ENCODE measurements at regions not wholly inside any gene's neighbourhood (a gene's known extent, or its start where the extent isn't known, plus 50 kb on each side); places are given as distances from the start of the nearest gene placed in this dataset.
"Not testable (repeated sequence)": the region's sequence is repeated elsewhere in the genome, so short reads cannot be mapped to it uniquely, and the experiment has no call there.

GRCh38 chr17:31604936-31605335 is 213.5 kb downstream of the RAB11FIP4 start:
- Histone ChIP-seq H3K4me1 (ENCODE audit: control insufficient read depth, insufficient read depth, low read length) (no peaks in the 10 kb centered on the region), H3K4me3 (ENCODE audit: low read length) (no peak overlapping the region), H3K9me3 (ENCODE audit: control insufficient read depth, low read depth, low read length) (no peaks in the 10 kb centered on the region), H3K27ac (ENCODE audit: low read length) (no peak overlapping the region), H3K36me3 (ENCODE audit: control insufficient read depth, insufficient read depth, low read length) (no peaks in the 10 kb centered on the region), H3K27me3 (ENCODE audit: control insufficient read depth, insufficient read depth, low read length) (no peaks in the 10 kb centered on the region)
- WGBS (ENCODE audit: insufficient coverage, low lambda C conversion rate), result 90% methylated on average over 3 of the region's 5 CpGs
- no peak for DNase-seq

DNA sequence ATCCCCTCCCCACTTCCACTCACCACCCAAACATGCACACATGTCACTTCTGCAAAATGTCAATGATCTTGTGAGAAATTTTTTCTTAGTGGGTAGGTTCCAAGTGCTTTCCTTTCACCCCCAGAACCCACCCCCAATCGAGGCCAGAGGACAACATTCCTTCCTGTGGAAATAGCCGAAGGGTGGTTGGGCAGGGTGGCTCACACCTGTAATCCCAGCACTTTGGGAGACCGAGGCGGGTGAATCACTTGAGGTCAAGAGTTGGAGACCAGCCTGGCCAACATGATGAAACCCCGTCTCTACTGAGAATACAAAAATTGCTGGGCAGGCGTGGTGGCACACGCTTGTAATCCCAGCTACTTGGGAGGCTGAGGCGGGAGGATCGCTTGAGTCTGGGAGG is 208.7 kb downstream of the RAB11FIP4 start:
- no CpG with 5 or more reads among the region's 9 CpGs for WGBS (ENCODE audit: insufficient coverage, low lambda C conversion rate)
- H3K27me3 ChIP-seq (ENCODE audit: control insufficient read depth, insufficient read depth, low read length); H3K9me3 ChIP-seq (ENCODE audit: control insufficient read depth, low read depth, low read length); H3K27ac ChIP-seq (ENCODE audit: low read length); DNase-seq; H3K36me3 ChIP-seq (ENCODE audit: control insufficient read depth, insufficient read depth, low read length); H3K4me1 ChIP-seq (ENCODE audit: control insufficient read depth, insufficient read depth, low read length); H3K4me3 ChIP-seq (ENCODE audit: low read length): not testable (repeated sequence)

DNA sequence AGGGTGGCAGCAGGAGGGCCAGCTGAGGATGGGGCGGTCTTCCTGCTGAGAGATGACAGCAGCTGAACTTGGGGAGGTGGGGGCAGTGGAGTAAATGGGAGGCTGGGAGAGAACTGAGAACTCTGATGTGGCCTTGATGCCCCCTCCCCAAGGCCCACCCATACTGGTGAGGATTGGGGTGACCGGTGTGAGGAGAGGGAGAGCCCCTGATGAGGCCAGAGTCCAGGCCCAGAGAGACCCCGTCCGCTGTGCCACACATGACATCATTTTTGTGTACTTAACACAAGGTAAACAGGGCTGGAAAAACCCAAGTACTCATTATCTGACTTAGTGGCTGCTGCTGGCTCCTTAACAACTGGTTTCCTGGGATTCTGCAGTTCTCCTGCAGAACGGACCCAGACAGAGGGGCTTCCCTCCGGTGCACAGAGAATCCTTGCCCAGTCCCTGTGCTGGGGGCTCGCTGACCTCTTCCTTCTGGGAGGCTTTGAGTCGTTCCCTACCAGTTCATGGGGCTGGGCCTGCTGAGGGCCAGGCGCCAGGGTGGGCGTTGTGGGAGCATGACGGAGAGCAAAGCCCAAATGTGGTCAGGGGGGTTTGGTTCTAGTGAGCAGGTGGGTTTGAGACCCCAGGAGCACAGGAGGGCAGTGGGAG is 207.6 kb downstream of the RAB11FIP4 start:
- WGBS (ENCODE audit: insufficient coverage, low lambda C conversion rate), result no CpG with 5 or more reads among the region's 11 CpGs
- no peak overlapping the region for H3K27ac ChIP-seq (ENCODE audit: low read length)
- no peaks in the 10 kb centered on the region for H3K4me1 ChIP-seq (ENCODE audit: control insufficient read depth, insufficient read depth, low read length)
- H3K4me3 ChIP-seq (ENCODE audit: low read length), result no peak overlapping the region
- peak in 1 of 2 donors; percentile 37 for DNase-seq
- no peaks in the 10 kb centered on the region for H3K9me3 ChIP-seq (ENCODE audit: control insufficient read depth, low read depth, low read length)
- H3K27me3 ChIP-seq (ENCODE audit: control insufficient read depth, insufficient read depth, low read length), result no peaks in the 10 kb centered on the region
- no peaks in the 10 kb centered on the region for H3K36me3 ChIP-seq (ENCODE audit: control insufficient read depth, insufficient read depth, low read length)

DNA sequence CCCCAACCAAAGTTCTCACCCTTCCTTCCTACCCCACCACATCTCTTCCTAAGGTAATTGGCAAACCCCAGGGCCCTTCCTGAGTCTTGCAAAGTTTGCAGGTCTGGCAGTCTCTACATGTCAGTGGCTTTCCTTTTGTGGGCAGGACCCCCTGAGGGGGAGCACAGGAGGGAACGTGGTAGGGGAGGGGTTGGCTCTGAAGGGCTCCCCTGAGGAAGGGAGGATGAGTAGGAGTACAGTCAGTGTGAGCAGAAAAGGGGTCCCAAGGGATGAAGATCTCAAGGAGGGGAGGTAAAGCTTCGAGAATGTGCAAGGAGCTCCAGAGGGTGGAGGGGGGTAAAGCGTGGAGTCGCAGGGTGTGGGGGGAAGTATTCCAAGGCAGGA is 206.9 kb downstream of the RAB11FIP4 start:
- Histone ChIP-seq H3K27me3 (ENCODE audit: control insufficient read depth, insufficient read depth, low read length) (no peaks in the 10 kb centered on the region), H3K4me1 (ENCODE audit: control insufficient read depth, insufficient read depth, low read length) (no peaks in the 10 kb centered on the region), H3K4me3 (ENCODE audit: low read length) (no peak overlapping the region), H3K27ac (ENCODE audit: low read length) (no peak overlapping the region), H3K9me3 (ENCODE audit: control insufficient read depth, low read depth, low read length) (no peaks in the 10 kb centered on the region), H3K36me3 (ENCODE audit: control insufficient read depth, insufficient read depth, low read length) (no peaks in the 10 kb centered on the region)
- DNase-seq, result no peak
- no CpG with 5 or more reads among the region's 4 CpGs for WGBS (ENCODE audit: insufficient coverage, low lambda C conversion rate)

DNA sequence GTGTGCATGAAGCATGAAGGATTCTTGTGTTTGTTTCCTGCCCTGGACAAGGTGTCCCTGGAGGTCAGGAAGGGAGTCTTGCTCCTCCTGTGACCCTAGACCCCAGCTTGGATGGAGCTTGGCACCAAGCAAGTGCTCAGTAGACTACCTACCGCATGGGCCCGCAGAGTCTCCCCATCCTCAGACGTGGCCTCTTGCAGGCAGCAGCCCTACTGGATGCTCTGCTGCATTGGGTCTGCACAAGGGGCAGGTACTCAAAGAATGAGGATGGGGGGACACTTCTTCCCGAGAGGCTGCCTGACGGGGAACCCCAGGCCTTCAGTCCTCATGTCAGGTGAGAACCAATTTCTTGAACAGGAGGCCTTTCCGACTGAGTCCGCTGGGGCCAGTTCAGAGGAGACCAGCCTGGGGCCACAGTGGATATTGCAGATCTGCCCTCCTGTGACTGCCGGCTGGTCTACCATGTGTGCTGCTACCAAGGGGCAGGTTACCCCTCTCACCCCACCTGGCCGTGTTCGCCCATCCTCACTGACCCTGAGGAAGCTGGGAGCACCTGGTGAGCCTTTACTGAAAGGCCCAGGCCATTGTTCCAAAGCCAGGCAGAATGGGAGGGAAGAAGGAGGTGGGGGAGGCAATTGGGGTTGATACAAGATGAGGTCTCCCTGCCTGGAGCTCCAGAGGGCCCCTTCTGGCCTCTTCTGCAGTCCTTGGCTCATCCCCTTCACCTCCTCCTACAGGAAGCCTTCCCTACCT is 206.3 kb downstream of the RAB11FIP4 start:
- H3K36me3 ChIP-seq (ENCODE audit: control insufficient read depth, insufficient read depth, low read length), result no peaks in the 10 kb centered on the region
- no peak overlapping the region for H3K4me3 ChIP-seq (ENCODE audit: low read length)
- H3K27me3 ChIP-seq (ENCODE audit: control insufficient read depth, insufficient read depth, low read length), result no peaks in the 10 kb centered on the region
- H3K27ac ChIP-seq (ENCODE audit: low read length), result no peak overlapping the region
- no peaks in the 10 kb centered on the region for H3K9me3 ChIP-seq (ENCODE audit: control insufficient read depth, low read depth, low read length)
- no peaks in the 10 kb centered on the region for H3K4me1 ChIP-seq (ENCODE audit: control insufficient read depth, insufficient read depth, low read length)
- no peak for DNase-seq
- no CpG with 5 or more reads among the region's 10 CpGs for WGBS (ENCODE audit: insufficient coverage, low lambda C conversion rate)

GRCh38 chr17:31596382-31597323 is 205.2 kb downstream of the RAB11FIP4 start:
- no peak overlapping the region for H3K27ac ChIP-seq (ENCODE audit: low read length)
- H3K4me1 ChIP-seq (ENCODE audit: control insufficient read depth, insufficient read depth, low read length), result no peaks in the 10 kb centered on the region
- DNase-seq, result no peak
- WGBS (ENCODE audit: insufficient coverage, low lambda C conversion rate), result no CpG with 5 or more reads among the region's 16 CpGs
- no peaks in the 10 kb centered on the region for H3K27me3 ChIP-seq (ENCODE audit: control insufficient read depth, insufficient read depth, low read length)
- no peaks in the 10 kb centered on the region for H3K9me3 ChIP-seq (ENCODE audit: control insufficient read depth, low read depth, low read length)
- no peaks in the 10 kb centered on the region for H3K36me3 ChIP-seq (ENCODE audit: control insufficient read depth, insufficient read depth, low read length)
- H3K4me3 ChIP-seq (ENCODE audit: low read length), result no peak overlapping the region

DNA sequence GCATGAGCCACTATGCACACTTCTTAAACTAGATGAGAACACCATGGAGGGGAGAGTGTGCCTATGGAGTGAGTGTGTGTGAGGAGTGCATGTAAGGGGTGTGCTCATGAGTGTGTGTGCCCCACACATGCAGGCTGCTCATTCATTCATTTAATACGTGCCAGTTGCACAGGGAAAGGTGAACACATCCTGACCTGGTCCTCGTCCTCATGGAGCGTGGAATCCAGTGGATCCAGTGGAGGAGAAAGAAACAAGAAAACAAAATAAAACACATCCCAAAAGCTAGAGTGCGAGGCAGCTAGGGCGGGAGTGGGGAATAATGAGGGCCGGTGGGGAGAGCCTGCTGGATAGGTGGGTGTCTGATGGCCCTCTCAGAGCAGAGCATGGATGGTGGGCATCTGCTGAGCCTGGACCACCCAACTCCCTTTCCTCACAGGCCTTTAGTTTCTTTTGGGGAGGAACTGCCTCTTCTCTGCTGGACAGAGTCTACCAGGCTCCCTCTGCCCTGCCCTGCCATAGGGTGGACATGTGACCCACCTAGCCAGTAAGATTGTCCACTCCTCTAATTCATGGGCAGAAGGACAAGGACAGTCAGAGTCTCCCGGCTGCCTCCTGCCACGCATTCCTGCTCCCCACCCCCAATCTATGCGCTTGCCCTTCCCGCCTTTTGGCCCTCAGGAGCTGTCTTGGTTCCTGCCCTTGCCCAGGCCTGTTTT is 204.3 kb downstream of the RAB11FIP4 start:
- 95% methylated on average over 4 of the region's 10 CpGs for WGBS (ENCODE audit: insufficient coverage, low lambda C conversion rate)
- H3K27me3 ChIP-seq (ENCODE audit: control insufficient read depth, insufficient read depth, low read length), result no peaks in the 10 kb centered on the region
- no peak overlapping the region for H3K4me3 ChIP-seq (ENCODE audit: low read length)
- H3K4me1 ChIP-seq (ENCODE audit: control insufficient read depth, insufficient read depth, low read length), result no peaks in the 10 kb centered on the region
- no peaks in the 10 kb centered on the region for H3K36me3 ChIP-seq (ENCODE audit: control insufficient read depth, insufficient read depth, low read length)
- DNase-seq, result no peak
- H3K9me3 ChIP-seq (ENCODE audit: control insufficient read depth, low read depth, low read length), result no peaks in the 10 kb centered on the region
- H3K27ac ChIP-seq (ENCODE audit: low read length), result no peak overlapping the region

DNA sequence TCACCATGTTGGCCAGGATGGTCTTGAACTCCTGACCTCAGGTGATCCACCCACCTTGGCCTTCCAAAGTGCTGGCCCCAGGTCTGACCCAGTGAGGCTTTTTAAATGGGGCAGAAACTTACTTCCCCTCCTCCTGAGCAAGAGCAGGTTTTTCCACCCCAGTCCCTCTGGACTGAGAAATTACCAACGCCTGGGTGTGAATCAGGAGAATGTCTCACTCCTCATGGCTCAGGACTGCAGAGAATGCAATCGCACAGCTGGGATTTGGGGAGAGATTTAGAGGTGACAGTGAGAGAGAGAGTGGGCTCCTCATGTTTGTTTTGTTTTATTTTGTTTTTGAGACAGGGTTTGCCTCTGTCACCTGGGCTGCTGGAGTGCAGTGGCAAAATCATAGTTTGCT is 203.6 kb downstream of the RAB11FIP4 start:
- H3K4me1 ChIP-seq (ENCODE audit: control insufficient read depth, insufficient read depth, low read length), result no peaks in the 10 kb centered on the region
- H3K27ac ChIP-seq (ENCODE audit: low read length), result no peak overlapping the region
- no peak for DNase-seq
- no CpG with 5 or more reads among the region's 2 CpGs for WGBS (ENCODE audit: insufficient coverage, low lambda C conversion rate)
- H3K27me3 ChIP-seq (ENCODE audit: control insufficient read depth, insufficient read depth, low read length), result no peaks in the 10 kb centered on the region
- H3K9me3 ChIP-seq (ENCODE audit: control insufficient read depth, low read depth, low read length), result no peaks in the 10 kb centered on the region
- H3K4me3 ChIP-seq (ENCODE audit: low read length), result no peak overlapping the region
- no peaks in the 10 kb centered on the region for H3K36me3 ChIP-seq (ENCODE audit: control insufficient read depth, insufficient read depth, low read length)

DNA sequence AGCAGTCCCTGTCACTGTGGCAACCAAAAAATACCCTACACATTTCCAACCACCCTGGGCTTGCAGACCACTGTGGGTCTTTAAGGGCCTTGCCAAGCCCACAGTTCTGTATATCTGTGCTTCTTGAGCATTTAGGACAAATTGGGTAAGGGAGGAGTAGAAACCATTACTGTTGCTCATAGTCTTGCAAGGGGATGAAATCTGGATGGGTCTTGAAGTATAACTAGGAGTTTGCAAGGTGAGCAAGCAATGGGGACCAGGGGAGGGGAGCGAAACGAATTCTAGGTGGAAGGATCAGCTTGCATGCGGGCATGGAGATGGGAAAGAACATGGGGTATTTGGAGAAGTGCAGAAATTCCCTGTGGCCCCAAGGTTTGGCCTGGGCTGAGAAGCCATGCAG is 202.9 kb downstream of the RAB11FIP4 start:
- DNase-seq, result no peak
- WGBS (ENCODE audit: insufficient coverage, low lambda C conversion rate), result no CpG with 5 or more reads among the region's 3 CpGs

GRCh38 chr17:31593806-31594205 is 202.3 kb downstream of the RAB11FIP4 start:
- no CpG with 5 or more reads among the region's 7 CpGs for WGBS (ENCODE audit: insufficient coverage, low lambda C conversion rate)
- Histone ChIP-seq H3K36me3 (ENCODE audit: control insufficient read depth, insufficient read depth, low read length) (no peaks in the 10 kb centered on the region), H3K9me3 (ENCODE audit: control insufficient read depth, low read depth, low read length) (no peaks in the 10 kb centered on the region), H3K27ac (ENCODE audit: low read length) (no peak overlapping the region), H3K4me1 (ENCODE audit: control insufficient read depth, insufficient read depth, low read length) (no peaks in the 10 kb centered on the region), H3K4me3 (ENCODE audit: low read length) (no peak overlapping the region), H3K27me3 (ENCODE audit: control insufficient read depth, insufficient read depth, low read length) (no peaks in the 10 kb centered on the region)
- DNase-seq, result no peak

More for the DNA sequence above, 202.9 kb downstream of the RAB11FIP4 start:
- Histone ChIP-seq H3K4me3 (ENCODE audit: low read length) (no peak overlapping the region), H3K27ac (ENCODE audit: low read length) (no peak overlapping the region), H3K36me3 (ENCODE audit: control insufficient read depth, insufficient read depth, low read length) (no peaks in the 10 kb centered on the region), H3K4me1 (ENCODE audit: control insufficient read depth, insufficient read depth, low read length) (no peaks in the 10 kb centered on the region), H3K27me3 (ENCODE audit: control insufficient read depth, insufficient read depth, low read length) (no peaks in the 10 kb centered on the region), H3K9me3 (ENCODE audit: control insufficient read depth, low read depth, low read length) (no peaks in the 10 kb centered on the region)

Data from large intestine (tissue), 3 donors.